CD14-positive monocyte (primary cell): ENCODE measurements at regions not wholly inside any gene's neighbourhood (a gene's known extent, or its start where the extent isn't known, plus 50 kb on each side); places are given as distances from the start of the nearest gene placed in this dataset.

ENCODE experiments used
- DNase-seq, 3 donors: peaks; one replicate each; pipeline ENCODE4 v3.0.0-alpha.2; 2011 to 2022
- H2AFZ ChIP-seq: 2 replicates; pipeline ENCODE4 v1.6.0; 2012; ENCODE audit warnings: mild to moderate bottlenecking, low read depth, low read length, inconsistent platforms; ENCODE audit not compliant: insufficient read depth, poor library complexity, severe bottlenecking
- H3K27ac ChIP-seq, 2 donors: 1 replicate in 1 of 2; 2 replicates in 1 of 2; pipeline ENCODE4 v1.5.1; 2012 to 2013; ENCODE audit warnings: low read length in 2 of 2, control low read depth in 1 of 2, inconsistent platforms in 1 of 2, low read depth in 1 of 2, mild to moderate bottlenecking in 1 of 2
- H3K27me3 ChIP-seq, 2 donors: one replicate each; pipeline versions ENCODE4 v1.6.0 to v1.6.1; 2011 to 2013; ENCODE audit warnings: low read length in 2 of 2; ENCODE audit not compliant: control insufficient read depth in 2 of 2, insufficient read depth in 2 of 2
- H3K36me3 ChIP-seq, 2 donors: replicated peaks in 1 of 2; 1 replicate in 1 of 2; 2 replicates in 1 of 2; pipeline versions ENCODE4 v1.5.1 to v1.6.1; 2012 to 2013; ENCODE audit warnings: low read length in 2 of 2, control low read depth in 1 of 2, inconsistent platforms in 1 of 2, mild to moderate bottlenecking in 1 of 2; ENCODE audit not compliant: insufficient read depth in 2 of 2, control insufficient read depth in 1 of 2
- H3K4me1 ChIP-seq, 2 donors: 1 replicate in 1 of 2; 2 replicates in 1 of 2; pipeline versions ENCODE4 v1.5.1 to v1.6.1; 2012 to 2013; ENCODE audit warnings: low read length in 2 of 2, control low read depth in 1 of 2, inconsistent platforms in 1 of 2, mild to moderate bottlenecking in 1 of 2, moderate library complexity in 1 of 2; ENCODE audit not compliant: insufficient read depth in 2 of 2, control insufficient read depth in 1 of 2
- H3K4me2 ChIP-seq: replicated peaks from 2 replicates; pipeline ENCODE3; 2012; ENCODE audit warnings: low read length, moderate library complexity, mild to moderate bottlenecking; ENCODE audit not compliant: poor library complexity, severe bottlenecking; ENCODE audit errors: extremely low read depth
- H3K4me3 ChIP-seq, 3 experiments: fragments of 200-600 bp in 1 of 3; sonication (generic) in 1 of 3; replicated peaks in 1 of 3; 1 replicate in 2 of 3; 2 replicates in 1 of 3; pipeline ENCODE4 v1.5.1; 2011 to 2013; ENCODE audit warnings: low read length in 3 of 3, mild to moderate bottlenecking in 3 of 3, control low read depth in 2 of 3, low read depth in 2 of 3, inconsistent platforms in 1 of 3, moderate library complexity in 1 of 3
- H3K79me2 ChIP-seq: 2 replicates; pipeline ENCODE4 v1.6.0; 2012; ENCODE audit warnings: mild to moderate bottlenecking, control low read depth, inconsistent platforms, low read length, moderate library complexity; ENCODE audit not compliant: insufficient read depth
- H3K9ac ChIP-seq: 2 replicates; pipeline ENCODE4 v1.6.0; 2017; ENCODE audit warnings: low read length, mild to moderate bottlenecking; ENCODE audit not compliant: insufficient read depth, poor library complexity, severe bottlenecking
- H3K9me3 ChIP-seq, 2 donors: replicated peaks in 1 of 2; 1 replicate in 1 of 2; 2 replicates in 1 of 2; pipeline versions ENCODE4 v1.5.1 to v1.6.1; 2012 to 2013; ENCODE audit warnings: low read length in 2 of 2, control low read depth in 1 of 2; ENCODE audit not compliant: control insufficient read depth in 1 of 2, insufficient read depth in 1 of 2
- H4K20me1 ChIP-seq: 2 replicates; pipeline ENCODE4 v1.6.0; 2012; ENCODE audit warnings: mild to moderate bottlenecking, low read length, control low read depth, moderate library complexity; ENCODE audit not compliant: insufficient read depth
- H3K27ac Mint-ChIP-seq, 7 donors: one replicate each; pipeline ENCODE4 v1.8.0; 2020; ENCODE audit warnings: mild to moderate bottlenecking in 7 of 7, mixed read lengths in 7 of 7, moderate library complexity in 6 of 7, inconsistent platforms in 2 of 7
- H3K27me3 Mint-ChIP-seq, 3 donors: one replicate each; pipeline ENCODE4 v1.8.0; 2021 to 2022; ENCODE audit warnings: low read depth in 3 of 3, mild to moderate bottlenecking in 3 of 3, mixed read lengths in 3 of 3, moderate library complexity in 3 of 3, inconsistent platforms in 1 of 3
- H3K36me3 Mint-ChIP-seq, 2 donors: one replicate each; pipeline ENCODE4 v1.8.0; 2020; ENCODE audit warnings: mixed read lengths in 2 of 2, inconsistent platforms in 1 of 2, mild to moderate bottlenecking in 1 of 2
- H3K4me1 Mint-ChIP-seq: one replicate; pipeline ENCODE4 v1.8.0; 2020; ENCODE audit warnings: mild to moderate bottlenecking, mixed read lengths
- H3K4me3 Mint-ChIP-seq, 2 donors: one replicate each; pipeline ENCODE4 v1.8.0; 2020; ENCODE audit warnings: mild to moderate bottlenecking in 2 of 2, mixed read lengths in 2 of 2, moderate library complexity in 1 of 2
- H3K9me3 Mint-ChIP-seq, 7 donors: one replicate each; pipeline ENCODE4 v1.8.0; 2020 to 2022; ENCODE audit warnings: mixed read lengths in 7 of 7, mild to moderate bottlenecking in 6 of 7, moderate library complexity in 6 of 7, inconsistent platforms in 2 of 7
- WGBS: methylation state at CpG from one replicate; pipeline ENCODE4 v1.1.5; 2013; ENCODE audit warnings: missing lambda C conversion rate; ENCODE audit not compliant: insufficient coverage; 5-methylcytosine and 5-hydroxymethylcytosine counted together
- intact Hi-C, 2 donors: fragments of 100-400 bp; cut with micrococcal nuclease; formaldehyde crosslinking; loops; one replicate each; pipeline versions ENCODE4 v1.15.0 to v1.15.1; 2023
- TF ChIP-seq, protein P1 (sequence below): fragments of 200-600 bp; IDR thresholded peaks from one replicate; pipeline ENCODE4 v1.8.0; 2022; ENCODE audit warnings: antibody characterized with exemption, mild to moderate bottlenecking

DNA sequence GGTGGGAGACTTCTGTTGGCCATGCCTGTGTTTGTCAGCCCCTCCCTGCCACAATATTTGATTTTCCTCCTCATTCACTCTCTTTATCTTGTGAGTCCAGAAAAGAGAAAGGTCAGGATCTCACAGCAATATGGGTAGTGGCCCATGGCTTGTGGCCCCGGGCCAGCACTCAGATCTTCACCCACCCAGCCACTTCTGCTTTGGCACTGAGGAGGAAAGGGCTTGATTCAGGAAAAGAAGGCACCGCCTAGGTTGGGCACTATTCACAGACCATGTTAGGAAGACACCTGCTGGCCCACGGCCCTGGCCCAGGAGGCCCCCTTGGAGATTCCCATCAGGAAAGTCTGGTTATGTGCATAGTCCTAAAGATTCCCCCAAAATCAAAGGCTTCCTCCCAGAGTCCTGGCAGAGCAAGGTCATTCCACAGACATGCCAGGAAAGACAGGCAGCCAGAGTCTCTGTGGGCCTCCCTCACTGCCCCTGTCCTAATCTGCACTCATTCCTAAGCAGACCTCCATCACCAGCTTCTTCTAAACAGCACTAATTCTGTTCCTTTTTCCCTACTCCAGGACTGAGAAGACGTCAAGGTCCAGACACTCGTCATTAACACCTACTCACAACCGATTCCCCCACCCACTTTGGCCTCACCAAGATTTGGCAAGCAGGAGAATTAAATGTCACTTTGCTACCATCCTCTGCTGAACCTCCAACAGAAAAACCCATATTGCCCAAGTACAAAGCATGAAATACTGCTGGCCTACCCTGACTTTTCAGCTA is 179.3 kb downstream of the DEPDC1B start:
- Histone ChIP-seq H4K20me1 (no peaks in the 10 kb centered on the region), H3K27me3 (no peaks in the 10 kb centered on the region), H2AFZ (no peak overlapping the region), H3K36me3 (no peaks in the 10 kb centered on the region), H3K4me2 (peak overlapping the region; percentile 72), H3K27ac (peak overlapping the region in 1 of 2 donors; percentile 70), H3K4me3 (peak overlapping the region in 1 of 3 experiments; percentile 66), H3K9me3 (peaks cover 0 to 14% of the 10 kb centered on the region in 2 donors), H3K9ac (no peak overlapping the region), H3K4me1 (peaks cover 36 to 38% of the 10 kb centered on the region in 2 donors), H3K79me2 (no peaks in the 10 kb centered on the region)
- Mint-ChIP-seq H3K27ac (peak overlapping the region in 6 of 7 donors; percentile 14 to 89 (median 58)), H3K36me3 (no peaks in the 10 kb centered on the region), H3K9me3 (peaks cover 0 to 13% (median 5%) of the 10 kb centered on the region in 7 donors), H3K27me3 (peaks cover 0 to 4% (median 4%) of the 10 kb centered on the region in 3 donors), H3K4me1 (no peaks in the 10 kb centered on the region), H3K4me3 (peak overlapping the region; percentile 11 to 28)
- WGBS = 84% methylated on average over 4 of the region's 6 CpGs
- DNase-seq = peak in 1 of 3 donors; percentile 12
- intact Hi-C loops = no loop called here
- TF ChIP-seq, protein P1, sequence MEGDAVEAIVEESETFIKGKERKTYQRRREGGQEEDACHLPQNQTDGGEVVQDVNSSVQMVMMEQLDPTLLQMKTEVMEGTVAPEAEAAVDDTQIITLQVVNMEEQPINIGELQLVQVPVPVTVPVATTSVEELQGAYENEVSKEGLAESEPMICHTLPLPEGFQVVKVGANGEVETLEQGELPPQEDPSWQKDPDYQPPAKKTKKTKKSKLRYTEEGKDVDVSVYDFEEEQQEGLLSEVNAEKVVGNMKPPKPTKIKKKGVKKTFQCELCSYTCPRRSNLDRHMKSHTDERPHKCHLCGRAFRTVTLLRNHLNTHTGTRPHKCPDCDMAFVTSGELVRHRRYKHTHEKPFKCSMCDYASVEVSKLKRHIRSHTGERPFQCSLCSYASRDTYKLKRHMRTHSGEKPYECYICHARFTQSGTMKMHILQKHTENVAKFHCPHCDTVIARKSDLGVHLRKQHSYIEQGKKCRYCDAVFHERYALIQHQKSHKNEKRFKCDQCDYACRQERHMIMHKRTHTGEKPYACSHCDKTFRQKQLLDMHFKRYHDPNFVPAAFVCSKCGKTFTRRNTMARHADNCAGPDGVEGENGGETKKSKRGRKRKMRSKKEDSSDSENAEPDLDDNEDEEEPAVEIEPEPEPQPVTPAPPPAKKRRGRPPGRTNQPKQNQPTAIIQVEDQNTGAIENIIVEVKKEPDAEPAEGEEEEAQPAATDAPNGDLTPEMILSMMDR = no peak

DNA sequence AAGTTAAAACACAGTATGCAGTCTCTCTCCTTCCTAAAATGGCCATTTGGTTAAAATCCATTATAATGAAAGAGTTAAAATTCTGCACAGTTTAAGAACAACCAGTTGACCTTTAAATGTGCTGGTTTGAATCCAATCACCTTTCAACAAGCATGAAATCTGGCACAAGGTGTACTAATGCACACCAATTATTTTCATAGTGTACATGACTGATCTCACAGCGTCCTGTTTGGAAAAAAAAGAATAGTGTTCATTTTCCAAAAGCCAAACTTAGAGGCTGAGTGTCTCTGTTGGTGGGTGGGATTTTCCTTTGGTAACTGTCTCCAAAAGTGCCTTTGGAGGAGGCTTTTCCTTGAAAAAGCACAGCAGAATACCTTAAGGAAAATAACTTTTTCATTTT is 180.6 kb downstream of the DEPDC1B start:
- H3K36me3 Mint-ChIP-seq = no peaks in the 10 kb centered on the region
- TF ChIP-seq, protein P1 = no peak
- H3K27ac ChIP-seq = no peak overlapping the region

More for the DNA sequence above, 180.6 kb downstream of the DEPDC1B start:
- intact Hi-C loops = no loop called here
- H3K4me1 ChIP-seq = peaks cover 36 to 41% of the 10 kb centered on the region in 2 donors
- no peak overlapping the region for H3K4me3 Mint-ChIP-seq
- H3K27me3 ChIP-seq = no peaks in the 10 kb centered on the region
- peaks cover 0 to 4% (median 3%) of the 10 kb centered on the region in 3 donors for H3K27me3 Mint-ChIP-seq
- no peak overlapping the region for H3K4me3 ChIP-seq
- peaks cover 2% of the 10 kb centered on the region for H3K4me1 Mint-ChIP-seq
- no peak overlapping the region for H3K27ac Mint-ChIP-seq
- H2AFZ ChIP-seq = no peak overlapping the region
- H3K9me3 ChIP-seq = peaks cover 0 to 14% of the 10 kb centered on the region in 2 donors
- H3K36me3 ChIP-seq = no peaks in the 10 kb centered on the region
- no peak overlapping the region for H3K4me2 ChIP-seq
- H3K9ac ChIP-seq = no peak overlapping the region
- H3K9me3 Mint-ChIP-seq = peaks cover 0 to 13% (median 5%) of the 10 kb centered on the region in 7 donors
- H3K79me2 ChIP-seq = no peaks in the 10 kb centered on the region
- WGBS = no CpG with 5 or more reads among the region's 1 CpG
- no peak for DNase-seq
- H4K20me1 ChIP-seq = no peaks in the 10 kb centered on the region
